Activated naive CD4-positive, alpha-beta T cell treated with anti-CD3 and anti-CD28 coated beads, Interleukin-2, amount 10 ng/mL, durations not matched to agents 7 days and 5 days (primary cell): ENCODE measurements at regions not wholly inside any gene's neighbourhood (a gene's known extent, or its start where the extent isn't known, plus 50 kb on each side); places are given as distances from the start of the nearest gene placed in this dataset.

ENCODE experiments used
- CTCF ChIA-PET: fragments of 350-600 bp; sonication (Branson Sonifier 250); formaldehyde crosslinking; loops from one replicate; lab custom pipeline; 2021; ENCODE audit warnings: antibody characterized with exemption; lab: Charles Lee
- DNase-seq: peaks from one replicate; pipeline ENCODE4 v3.0.0-alpha.2; 2020
- H3K27ac Mint-ChIP-seq: one replicate; pipeline ENCODE4 v1.8.0; 2021; ENCODE audit warnings: mild to moderate bottlenecking, moderate library complexity, mixed read lengths
- H3K27me3 Mint-ChIP-seq: one replicate; pipeline ENCODE4 v1.8.0; 2021; ENCODE audit warnings: mild to moderate bottlenecking, mixed read lengths
- H3K36me3 Mint-ChIP-seq: one replicate; pipeline ENCODE4 v1.8.0; 2021; ENCODE audit warnings: mixed read lengths
- H3K4me1 Mint-ChIP-seq: one replicate; pipeline ENCODE4 v1.8.0; 2021; ENCODE audit warnings: mixed read lengths
- H3K4me3 Mint-ChIP-seq: one replicate; pipeline ENCODE4 v1.8.0; 2021; ENCODE audit warnings: mild to moderate bottlenecking, moderate library complexity, mixed read lengths
- H3K9me3 Mint-ChIP-seq: one replicate; pipeline ENCODE4 v1.8.0; 2021; ENCODE audit warnings: mixed read lengths

- CTCF ChIA-PET = interaction anchor here (0.7 to 1.5 kb wide), 2 partner anchors 10 to 188 kb away, joined by 3 to 4 read pairs; no protein-coding TSS in a partner anchor
- no peak overlapping the region for H3K27ac Mint-ChIP-seq
- DNase-seq = no peak
Observed at GRCh38 chr2:134108113-134108512, 145.8 kb upstream of the MGAT5 start.

GRCh38 chr2:134109246-134109645 lies 144.6 kb upstream of the MGAT5 start:
- no peaks in the 10 kb centered on the region for H3K36me3 Mint-ChIP-seq
- CTCF ChIA-PET = interaction anchor here (0.6 to 1.5 kb wide), 2 partner anchors 9 to 248 kb away, joined by 3 to 4 read pairs; no protein-coding TSS in a partner anchor

More at GRCh38 chr2:134108113-134108512, 145.8 kb upstream of the MGAT5 start:
- H3K4me3 Mint-ChIP-seq = no peak overlapping the region
- H3K27me3 Mint-ChIP-seq = peaks cover 20% of the 10 kb centered on the region
- peaks cover 2% of the 10 kb centered on the region for H3K36me3 Mint-ChIP-seq
- peaks cover 9% of the 10 kb centered on the region for H3K9me3 Mint-ChIP-seq
- H3K4me1 Mint-ChIP-seq = peaks cover 14% of the 10 kb centered on the region

GRCh38 chr2:134109725-134110124 lies 144.1 kb upstream of the MGAT5 start:
- H3K36me3 Mint-ChIP-seq = no peaks in the 10 kb centered on the region
- peaks cover 7% of the 10 kb centered on the region for H3K4me1 Mint-ChIP-seq
- H3K4me3 Mint-ChIP-seq = no peak overlapping the region
- H3K27me3 Mint-ChIP-seq = peaks cover 26% of the 10 kb centered on the region
- no peak overlapping the region for H3K27ac Mint-ChIP-seq
- peaks cover 9% of the 10 kb centered on the region for H3K9me3 Mint-ChIP-seq
- CTCF ChIA-PET = interaction anchor here (0.8 to 0.9 kb wide), 2 partner anchors 137 to 302 kb away, joined by 3 read pairs; no protein-coding TSS in a partner anchor
- DNase-seq = no peak

More at GRCh38 chr2:134109246-134109645, 144.6 kb upstream of the MGAT5 start:
- no peak overlapping the region for H3K27ac Mint-ChIP-seq
- peaks cover 9% of the 10 kb centered on the region for H3K9me3 Mint-ChIP-seq
- peaks cover 12% of the 10 kb centered on the region for H3K4me1 Mint-ChIP-seq
- DNase-seq = no peak
- H3K4me3 Mint-ChIP-seq = no peak overlapping the region
- H3K27me3 Mint-ChIP-seq = peaks cover 26% of the 10 kb centered on the region

- no peak for DNase-seq
- no peak overlapping the region for H3K4me3 Mint-ChIP-seq
- no peaks in the 10 kb centered on the region for H3K36me3 Mint-ChIP-seq
- H3K27ac Mint-ChIP-seq = no peak overlapping the region
- H3K9me3 Mint-ChIP-seq = peaks cover 3% of the 10 kb centered on the region
- H3K27me3 Mint-ChIP-seq = peaks cover 30% of the 10 kb centered on the region
- CTCF ChIA-PET = interaction anchor here (0.8 to 0.9 kb wide), 2 partner anchors 136 to 301 kb away, joined by 3 read pairs; no protein-coding TSS in a partner anchor
- H3K4me1 Mint-ChIP-seq = no peaks in the 10 kb centered on the region
Observed at GRCh38 chr2:134110532-134110931, 143.3 kb upstream of the MGAT5 start.

- peaks cover 3% of the 10 kb centered on the region for H3K36me3 Mint-ChIP-seq
- CTCF ChIA-PET = interaction anchor here (0.7 to 7.5 kb wide), 14 partner anchors 9 to 334 kb away, joined by 3 to 174 read pairs (median 6); partner anchors contain the start of gene MGAT5
- DNase-seq = no peak
- no peaks in the 10 kb centered on the region for H3K9me3 Mint-ChIP-seq
- peaks cover 23% of the 10 kb centered on the region for H3K27me3 Mint-ChIP-seq
- H3K4me3 Mint-ChIP-seq = no peak overlapping the region
- H3K4me1 Mint-ChIP-seq = peaks cover 32% of the 10 kb centered on the region
- no peak overlapping the region for H3K27ac Mint-ChIP-seq
Observed at GRCh38 chr2:134117676-134118075, 136.2 kb upstream of the MGAT5 start.

GRCh38 chr2:134118279-134119116 lies 135.4 kb upstream of the MGAT5 start:
- H3K4me1 Mint-ChIP-seq = peaks cover 40% of the 10 kb centered on the region
- H3K27me3 Mint-ChIP-seq = peaks cover 21% of the 10 kb centered on the region
- CTCF ChIA-PET = interaction anchor here (0.6 to 7.5 kb wide), 34 partner anchors 9 to 780 kb away, joined by 3 to 174 read pairs (median 4); no protein-coding TSS in a partner anchor
- peaks cover 5% of the 10 kb centered on the region for H3K36me3 Mint-ChIP-seq
- H3K4me3 Mint-ChIP-seq = peak overlapping the region; percentile 96
- H3K27ac Mint-ChIP-seq = no peak overlapping the region
- H3K9me3 Mint-ChIP-seq = no peaks in the 10 kb centered on the region
- peak; percentile 92 for DNase-seq

- peak overlapping the region; percentile 97 for H3K27ac Mint-ChIP-seq
- CTCF ChIA-PET = interaction anchor here (0.7 to 7.5 kb wide), 27 partner anchors 8 to 779 kb away, joined by 3 to 174 read pairs (median 4); no protein-coding TSS in a partner anchor
- no peak for DNase-seq
Observed at GRCh38 chr2:134119117-134119712, 134.7 kb upstream of the MGAT5 start.

GRCh38 chr2:134119713-134120405 lies 134.0 kb upstream of the MGAT5 start:
- peaks cover 15% of the 10 kb centered on the region for H3K27me3 Mint-ChIP-seq
- peak overlapping the region; percentile 96 for H3K4me3 Mint-ChIP-seq
- DNase-seq = peak; percentile 88
- H3K4me1 Mint-ChIP-seq = peaks cover 47% of the 10 kb centered on the region
- peaks cover 5% of the 10 kb centered on the region for H3K36me3 Mint-ChIP-seq
- peak overlapping the region; percentile 97 for H3K27ac Mint-ChIP-seq
- CTCF ChIA-PET = interaction anchor here (0.9 to 7.5 kb wide), 7 partner anchors 17 to 332 kb away, joined by 3 to 174 read pairs (median 44); no protein-coding TSS in a partner anchor
- no peaks in the 10 kb centered on the region for H3K9me3 Mint-ChIP-seq

More at GRCh38 chr2:134119117-134119712, 134.7 kb upstream of the MGAT5 start:
- H3K4me3 Mint-ChIP-seq = peak overlapping the region; percentile 96
- peaks cover 5% of the 10 kb centered on the region for H3K36me3 Mint-ChIP-seq
- H3K4me1 Mint-ChIP-seq = peaks cover 43% of the 10 kb centered on the region
- H3K27me3 Mint-ChIP-seq = peaks cover 16% of the 10 kb centered on the region
- no peaks in the 10 kb centered on the region for H3K9me3 Mint-ChIP-seq

GRCh38 chr2:134120406-134120732 lies 133.5 kb upstream of the MGAT5 start:
- H3K27ac Mint-ChIP-seq = peak overlapping the region; percentile 49
- H3K4me3 Mint-ChIP-seq = peak overlapping the region; percentile 77
- H3K36me3 Mint-ChIP-seq = peaks cover 5% of the 10 kb centered on the region
- no peak for DNase-seq
- CTCF ChIA-PET = interaction anchor here (0.9 to 7.5 kb wide), 7 partner anchors 16 to 331 kb away, joined by 3 to 174 read pairs (median 44); no protein-coding TSS in a partner anchor
- peaks cover 12% of the 10 kb centered on the region for H3K27me3 Mint-ChIP-seq
- peaks cover 49% of the 10 kb centered on the region for H3K4me1 Mint-ChIP-seq
- no peaks in the 10 kb centered on the region for H3K9me3 Mint-ChIP-seq

GRCh38 chr2:134120733-134121630 lies 132.9 kb upstream of the MGAT5 start:
- CTCF ChIA-PET = interaction anchor here (0.8 to 7.5 kb wide), 8 partner anchors 16 to 330 kb away, joined by 3 to 174 read pairs (median 27); no protein-coding TSS in a partner anchor
- peaks cover 53% of the 10 kb centered on the region for H3K4me1 Mint-ChIP-seq
- H3K4me3 Mint-ChIP-seq = peak overlapping the region; percentile 77
- peaks cover 12% of the 10 kb centered on the region for H3K27me3 Mint-ChIP-seq
- H3K27ac Mint-ChIP-seq = peak overlapping the region; percentile 70
- H3K36me3 Mint-ChIP-seq = peaks cover 5% of the 10 kb centered on the region
- DNase-seq = peak; percentile 75
- no peaks in the 10 kb centered on the region for H3K9me3 Mint-ChIP-seq

- Mint-ChIP-seq H3K4me3 (peak overlapping the region; percentile 77), H3K4me1 (peaks cover 69% of the 10 kb centered on the region), H3K27ac (no peak overlapping the region), H3K9me3 (no peaks in the 10 kb centered on the region), H3K27me3 (peaks cover 8% of the 10 kb centered on the region), H3K36me3 (peaks cover 10% of the 10 kb centered on the region)
- peak; percentile 28 for DNase-seq
- CTCF ChIA-PET = interaction anchor here (1.2 to 2.3 kb wide), 2 partner anchors 86 to 290 kb away, joined by 3 to 10 read pairs; no protein-coding TSS in a partner anchor
Observed at GRCh38 chr2:134122610-134123009, 131.3 kb upstream of the MGAT5 start.

- H3K27me3 Mint-ChIP-seq = peaks cover 12% of the 10 kb centered on the region
- peaks cover 74% of the 10 kb centered on the region for H3K4me1 Mint-ChIP-seq
- CTCF ChIA-PET = interaction anchor here (1.2 to 2.3 kb wide), 2 partner anchors 85 to 289 kb away, joined by 3 to 10 read pairs; no protein-coding TSS in a partner anchor
- H3K9me3 Mint-ChIP-seq = no peaks in the 10 kb centered on the region
- H3K27ac Mint-ChIP-seq = no peak overlapping the region
- no peak for DNase-seq
- no peak overlapping the region for H3K4me3 Mint-ChIP-seq
- H3K36me3 Mint-ChIP-seq = peaks cover 10% of the 10 kb centered on the region
Observed at GRCh38 chr2:134123332-134123731, 130.5 kb upstream of the MGAT5 start.
